ENCODE measurements at regions not wholly inside any gene's neighbourhood (a gene's known extent, or its start where the extent isn't known, plus 50 kb on each side); places are given as distances from the start of the nearest gene placed in this dataset.

DNA sequence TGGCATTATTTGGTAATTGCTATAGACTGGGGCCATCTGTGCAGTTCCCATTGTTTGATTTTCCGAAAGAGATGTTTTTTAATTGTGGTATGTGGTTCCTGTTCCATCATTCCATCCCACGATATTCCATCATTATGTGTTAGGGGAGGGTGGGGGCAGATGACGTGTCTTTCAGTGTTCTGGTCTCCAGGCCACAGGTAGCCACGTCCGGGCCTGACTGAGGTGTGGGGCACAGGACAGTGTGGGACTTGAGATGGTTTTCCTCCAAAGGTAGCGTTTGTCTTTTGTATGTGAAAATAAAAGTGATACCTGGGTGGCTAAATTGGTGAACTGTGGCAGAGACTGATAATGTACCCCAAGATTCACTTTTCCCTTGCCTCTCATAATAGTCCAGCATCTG lies 192.2 kb upstream of the HAAO start:
- Histone ChIP-seq H3F3A (replicated peaks; ENCODE audit: low read depth) (no peaks in the 10 kb centered on the region), H4K20me1 (replicated peaks; ENCODE audit: insufficient read depth) (no peaks in the 10 kb centered on the region), H3K4me3 (no peak overlapping the region), H3K4me1 (ENCODE audit: insufficient read depth) (no peaks in the 10 kb centered on the region), H3K36me3 (ENCODE audit: insufficient read depth) (no peaks in the 10 kb centered on the region; the same call in 1 of the 2 replicates), H3K4me2 (no peak overlapping the region), H2AFZ (no peak overlapping the region), H3K9me2 (ENCODE audit: insufficient read depth) (no peaks in the 10 kb centered on the region), H3K27me3 (ENCODE audit: insufficient read depth) (no peaks in the 10 kb centered on the region), H3K27ac (ENCODE audit: low read depth) (no peak overlapping the region), H3K79me2 (replicated peaks; ENCODE audit: insufficient read depth) (no peaks in the 10 kb centered on the region)
- DNase-seq (ENCODE audit: low spot score) (no peak), ATAC-seq (no peak)
- peaks cover 4% of the 10 kb centered on the region for H3K4me1 Mint-ChIP-seq
- peaks cover 4% of the 10 kb centered on the region; the same call in 2 of the 3 replicates for H3K9me3 Mint-ChIP-seq
- peaks cover 2% of the 10 kb centered on the region for H3K27me3 Mint-ChIP-seq (ENCODE audit: insufficient read depth, low read depth, poor library complexity)
- H3K4me3 Mint-ChIP-seq, result no peak overlapping the region
- H3K27ac Mint-ChIP-seq, result no peak overlapping the region
- peaks cover 4% of the 10 kb centered on the region; the same call in 2 of the 3 replicates for H3K36me3 Mint-ChIP-seq (ENCODE audit: low read depth)
- no peak for TF ChIP-seq EZH2phosphoT487 (IDR thresholded peaks at IDR 0.05; ENCODE audit: unreplicated experiment)
- TF ChIP-seq, protein P1, sequence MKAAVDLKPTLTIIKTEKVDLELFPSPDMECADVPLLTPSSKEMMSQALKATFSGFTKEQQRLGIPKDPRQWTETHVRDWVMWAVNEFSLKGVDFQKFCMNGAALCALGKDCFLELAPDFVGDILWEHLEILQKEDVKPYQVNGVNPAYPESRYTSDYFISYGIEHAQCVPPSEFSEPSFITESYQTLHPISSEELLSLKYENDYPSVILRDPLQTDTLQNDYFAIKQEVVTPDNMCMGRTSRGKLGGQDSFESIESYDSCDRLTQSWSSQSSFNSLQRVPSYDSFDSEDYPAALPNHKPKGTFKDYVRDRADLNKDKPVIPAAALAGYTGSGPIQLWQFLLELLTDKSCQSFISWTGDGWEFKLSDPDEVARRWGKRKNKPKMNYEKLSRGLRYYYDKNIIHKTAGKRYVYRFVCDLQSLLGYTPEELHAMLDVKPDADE (IDR thresholded peaks at IDR 0.05), result no peak

GRCh38 chr2:42984081-42984480 lies 191.7 kb upstream of the HAAO start:
- Histone ChIP-seq H4K20me1 (replicated peaks; ENCODE audit: insufficient read depth) (no peaks in the 10 kb centered on the region), H3K79me2 (replicated peaks; ENCODE audit: insufficient read depth) (no peaks in the 10 kb centered on the region), H3K9me2 (ENCODE audit: insufficient read depth) (no peaks in the 10 kb centered on the region), H2AFZ (peak overlapping the region; percentile 66; the same call in 1 of the 2 replicates), H3K27ac (ENCODE audit: low read depth) (no peak overlapping the region), H3K27me3 (ENCODE audit: insufficient read depth) (no peaks in the 10 kb centered on the region), H3F3A (replicated peaks; ENCODE audit: low read depth) (no peaks in the 10 kb centered on the region), H3K4me3 (no peak overlapping the region), H3K36me3 (ENCODE audit: insufficient read depth) (no peaks in the 10 kb centered on the region; the same call in 1 of the 2 replicates), H3K4me2 (no peak overlapping the region), H3K4me1 (ENCODE audit: insufficient read depth) (no peaks in the 10 kb centered on the region)
- H3K27me3 Mint-ChIP-seq (ENCODE audit: insufficient read depth, low read depth, poor library complexity), result peaks cover 2% of the 10 kb centered on the region
- ATAC-seq (no peak), DNase-seq (ENCODE audit: low spot score) (no peak)
- H3K36me3 Mint-ChIP-seq (ENCODE audit: low read depth), result no peaks in the 10 kb centered on the region; the same call in 2 of the 3 replicates
- TF ChIP-seq CREB1 (CRISPR knock-in tag; IDR thresholded peaks at IDR 0.05; ENCODE audit: low read depth) (no peak), ZNF331 (CRISPR knock-in tag; IDR thresholded peaks at IDR 0.05; ENCODE audit: low read depth) (no peak), ZNF114 (CRISPR knock-in tag; IDR thresholded peaks at IDR 0.05) (no peak), NANOG (IDR thresholded peaks at IDR 0.05; ENCODE audit: borderline replicate concordance) (no peak), POLR2AphosphoS5 (IDR thresholded peaks at IDR 0.05; ENCODE audit: low read depth) (no peak)
- TF ChIP-seq, protein P1 (IDR thresholded peaks at IDR 0.05), result no peak
- no peaks in the 10 kb centered on the region; the same call in 2 of the 3 replicates for H3K4me1 Mint-ChIP-seq
- H3K9me3 Mint-ChIP-seq, result no peaks in the 10 kb centered on the region; the same call in 2 of the 3 replicates
- no peak overlapping the region for H3K4me3 Mint-ChIP-seq
- no peak overlapping the region for H3K27ac Mint-ChIP-seq

DNA sequence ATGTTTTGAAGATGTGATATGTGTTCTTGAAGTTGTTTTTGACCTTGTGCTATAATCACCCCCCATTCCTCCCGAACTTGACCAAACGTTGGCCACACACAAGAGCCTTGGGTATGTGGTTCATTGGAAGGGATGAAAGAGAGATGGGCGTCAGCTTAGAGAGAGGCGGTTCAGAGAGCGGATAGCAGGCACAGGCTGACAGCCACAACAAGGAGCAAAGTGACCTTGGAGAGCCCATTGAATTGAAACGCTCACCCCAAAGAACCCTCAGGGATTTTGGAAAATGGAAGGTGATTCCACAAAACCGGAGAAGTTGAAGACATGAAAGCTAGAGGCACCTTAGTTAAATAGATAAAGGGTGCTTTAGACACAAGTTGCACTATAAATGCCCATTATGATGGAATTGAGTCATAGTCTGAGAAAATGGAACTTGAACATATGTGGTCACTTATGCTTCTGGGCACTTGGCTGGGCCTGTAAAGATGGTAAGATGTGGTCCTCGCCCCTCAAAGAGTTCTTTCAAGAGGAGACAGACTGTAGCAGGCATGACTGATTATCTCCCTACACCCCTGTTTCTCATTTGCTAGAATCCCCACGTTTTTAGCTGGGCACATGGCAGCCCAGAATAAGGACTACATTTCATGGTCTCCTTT lies 188.5 kb upstream of the HAAO start:
- Histone ChIP-seq H3F3A (replicated peaks; ENCODE audit: low read depth) (no peaks in the 10 kb centered on the region), H3K4me2 (no peak overlapping the region), H3K36me3 (ENCODE audit: insufficient read depth) (no peaks in the 10 kb centered on the region), H2AFZ (no peak overlapping the region), H3K79me2 (replicated peaks; ENCODE audit: insufficient read depth) (no peaks in the 10 kb centered on the region), H3K27ac (ENCODE audit: low read depth) (no peak overlapping the region), H3K4me3 (no peak overlapping the region), H3K27me3 (ENCODE audit: insufficient read depth) (no peaks in the 10 kb centered on the region), H3K9me2 (ENCODE audit: insufficient read depth) (no peaks in the 10 kb centered on the region), H3K4me1 (ENCODE audit: insufficient read depth) (no peaks in the 10 kb centered on the region), H4K20me1 (replicated peaks; ENCODE audit: insufficient read depth) (no peaks in the 10 kb centered on the region)
- H3K4me1 Mint-ChIP-seq, result peaks cover 4% of the 10 kb centered on the region; the same call in 2 of the 3 replicates
- H3K9me3 Mint-ChIP-seq, result no peaks in the 10 kb centered on the region
- DNase-seq (ENCODE audit: low spot score) (no peak), ATAC-seq (no peak)
- no peak overlapping the region for H3K27ac Mint-ChIP-seq
- peaks cover 5% of the 10 kb centered on the region for H3K27me3 Mint-ChIP-seq (ENCODE audit: insufficient read depth, low read depth, poor library complexity)
- H3K4me3 Mint-ChIP-seq, result no peak overlapping the region
- H3K36me3 Mint-ChIP-seq (ENCODE audit: low read depth), result no peaks in the 10 kb centered on the region; the same call in 2 of the 3 replicates
- TF ChIP-seq POLR2AphosphoS5 (IDR thresholded peaks at IDR 0.05; ENCODE audit: low read depth), result no peak
- no peak for TF ChIP-seq STAT1 (IDR thresholded peaks at IDR 0.05; ENCODE audit: unreplicated experiment)
- TF ChIP-seq ZNF114 (CRISPR knock-in tag; IDR thresholded peaks at IDR 0.05), result no peak
- TF ChIP-seq JUNB (IDR thresholded peaks at IDR 0.05; ENCODE audit: unreplicated experiment), result no peak
- TF ChIP-seq, protein P1 (IDR thresholded peaks at IDR 0.05), result no peak
- no peak for TF ChIP-seq ZNF331 (CRISPR knock-in tag; IDR thresholded peaks at IDR 0.05; ENCODE audit: low read depth)

Data from GM23338 (cell line).